Epithelial cell of esophagus (primary cell): ENCODE measurements at regions not wholly inside any gene's neighbourhood (a gene's known extent, or its start where the extent isn't known, plus 50 kb on each side); places are given as distances from the start of the nearest gene placed in this dataset.

Source experiments
- DNase-seq: peaks from one replicate; pipeline ENCODE4 v3.0.0; 2010; ENCODE audit warnings: low read depth
- H3K4me3 ChIP-seq: 2 replicates; pipeline ENCODE4 v1.5.1; 2011; ENCODE audit warnings: mild to moderate bottlenecking, low read length, control low read depth
- TF ChIP-seq, protein P1 (sequence below): IDR thresholded peaks from 2 replicates; pipeline ENCODE4 v1.5.1; 2011; ENCODE audit warnings: low read depth, mild to moderate bottlenecking, low read length, control low read depth, inconsistent platforms; ENCODE audit not compliant: insufficient read depth; ENCODE audit errors: missing control alignments

DNA sequence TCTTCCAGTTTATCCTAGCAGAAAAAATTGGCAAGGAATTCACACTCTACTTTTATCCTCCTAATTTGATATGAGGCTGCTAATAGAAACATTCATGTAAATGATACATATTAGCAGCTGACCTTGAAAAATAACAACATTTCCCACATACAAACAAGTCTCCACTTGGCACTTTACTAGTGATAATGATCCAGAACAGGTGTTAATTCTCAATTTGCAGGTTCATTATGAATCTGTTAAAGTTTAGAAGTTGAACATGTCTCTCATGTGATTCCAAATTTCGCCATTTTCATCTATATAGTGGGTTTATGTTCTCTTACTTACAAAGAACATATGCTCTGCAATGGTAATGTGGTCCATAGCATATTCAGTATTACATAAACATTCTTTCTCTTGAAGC lies 1396.8 kb upstream of the LRRTM3 start:
- DNase-seq = no peak
- TF ChIP-seq, protein P1, sequence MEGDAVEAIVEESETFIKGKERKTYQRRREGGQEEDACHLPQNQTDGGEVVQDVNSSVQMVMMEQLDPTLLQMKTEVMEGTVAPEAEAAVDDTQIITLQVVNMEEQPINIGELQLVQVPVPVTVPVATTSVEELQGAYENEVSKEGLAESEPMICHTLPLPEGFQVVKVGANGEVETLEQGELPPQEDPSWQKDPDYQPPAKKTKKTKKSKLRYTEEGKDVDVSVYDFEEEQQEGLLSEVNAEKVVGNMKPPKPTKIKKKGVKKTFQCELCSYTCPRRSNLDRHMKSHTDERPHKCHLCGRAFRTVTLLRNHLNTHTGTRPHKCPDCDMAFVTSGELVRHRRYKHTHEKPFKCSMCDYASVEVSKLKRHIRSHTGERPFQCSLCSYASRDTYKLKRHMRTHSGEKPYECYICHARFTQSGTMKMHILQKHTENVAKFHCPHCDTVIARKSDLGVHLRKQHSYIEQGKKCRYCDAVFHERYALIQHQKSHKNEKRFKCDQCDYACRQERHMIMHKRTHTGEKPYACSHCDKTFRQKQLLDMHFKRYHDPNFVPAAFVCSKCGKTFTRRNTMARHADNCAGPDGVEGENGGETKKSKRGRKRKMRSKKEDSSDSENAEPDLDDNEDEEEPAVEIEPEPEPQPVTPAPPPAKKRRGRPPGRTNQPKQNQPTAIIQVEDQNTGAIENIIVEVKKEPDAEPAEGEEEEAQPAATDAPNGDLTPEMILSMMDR = no peak
- no peak overlapping the region for H3K4me3 ChIP-seq

DNA sequence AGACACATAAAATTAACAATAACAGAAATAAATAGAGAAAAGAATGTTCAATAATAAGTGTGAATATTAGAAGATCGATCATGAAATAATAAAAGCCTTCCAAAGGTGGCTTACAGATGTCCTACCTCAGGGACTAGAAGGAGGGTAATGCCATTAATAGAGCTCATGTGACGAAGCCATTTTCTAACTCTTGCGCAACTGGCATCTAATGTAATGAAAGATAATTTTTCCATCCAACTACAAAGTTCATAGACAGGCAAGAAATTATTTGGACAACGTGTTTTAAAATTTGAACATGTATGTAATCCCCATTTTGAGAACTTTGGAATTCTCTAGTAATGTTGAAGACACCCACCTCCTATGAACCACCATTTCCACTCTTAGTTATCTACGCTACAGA lies 1394.3 kb upstream of the LRRTM3 start:
- DNase-seq = no peak
- TF ChIP-seq, protein P1 = no peak
- H3K4me3 ChIP-seq = no peak overlapping the region

DNA sequence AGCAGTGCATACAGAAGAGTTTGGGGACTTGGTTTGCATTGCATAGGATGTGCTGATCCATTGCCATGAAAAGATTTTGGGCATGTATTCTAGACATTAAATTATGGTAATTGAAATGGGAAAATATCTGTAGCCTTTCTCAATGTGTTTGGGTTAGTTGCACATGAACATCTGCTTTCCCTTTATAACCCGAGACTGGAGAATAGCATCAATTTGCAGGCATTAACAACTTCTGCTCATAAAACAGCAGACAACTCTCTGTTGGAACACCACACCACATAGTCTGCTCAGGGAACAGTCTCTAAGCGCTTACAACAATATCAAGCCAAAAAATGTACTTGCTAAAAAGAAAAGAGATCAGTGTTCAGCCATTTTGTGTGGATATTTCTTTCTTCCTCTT lies 1391.1 kb upstream of the LRRTM3 start:
- H3K4me3 ChIP-seq = no peak overlapping the region
- TF ChIP-seq, protein P1 = no peak
- DNase-seq = no peak

DNA sequence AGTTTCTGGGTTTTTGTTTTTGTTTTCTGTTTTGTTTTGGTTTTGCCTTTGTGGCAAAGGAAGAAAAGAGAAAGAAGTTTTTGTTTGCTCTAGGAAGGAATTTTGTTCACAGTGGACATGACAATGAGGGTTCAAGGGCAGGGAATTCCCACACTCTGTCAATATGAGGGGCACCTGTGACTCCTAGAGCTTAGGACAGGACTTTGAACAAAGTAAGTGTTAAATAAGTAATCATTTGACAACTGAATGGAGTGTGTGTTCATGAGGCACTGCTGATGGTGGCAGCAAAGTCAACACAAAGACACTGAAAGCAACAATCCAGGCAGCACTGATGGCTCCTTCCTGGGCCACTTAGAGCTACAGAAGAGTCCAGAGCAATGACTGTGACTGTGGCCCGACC lies 1381.1 kb upstream of the LRRTM3 start:
- H3K4me3 ChIP-seq = no peak overlapping the region
- peak; percentile 2 for DNase-seq
- TF ChIP-seq, protein P1 = peak; percentile 15

DNA sequence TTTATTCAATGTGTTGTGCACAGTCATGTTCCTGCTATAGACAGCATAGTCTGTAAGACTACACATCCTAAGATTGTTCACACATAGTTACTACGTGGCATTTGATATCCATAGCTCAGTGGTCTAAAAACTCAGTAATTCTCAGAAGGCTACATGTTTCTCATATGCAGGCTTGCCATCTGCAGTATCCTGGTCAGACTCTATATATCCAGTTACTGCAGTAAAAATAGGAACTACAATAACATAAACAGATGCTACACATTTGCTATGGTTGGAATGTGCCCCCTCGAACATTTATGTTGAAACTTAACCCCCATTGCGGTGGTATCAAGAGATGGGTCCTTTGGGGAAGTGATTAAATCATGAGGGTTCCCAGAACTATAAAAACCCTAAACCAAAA lies 1377.8 kb upstream of the LRRTM3 start:
- H3K4me3 ChIP-seq = no peak overlapping the region
- no peak for DNase-seq

DNA sequence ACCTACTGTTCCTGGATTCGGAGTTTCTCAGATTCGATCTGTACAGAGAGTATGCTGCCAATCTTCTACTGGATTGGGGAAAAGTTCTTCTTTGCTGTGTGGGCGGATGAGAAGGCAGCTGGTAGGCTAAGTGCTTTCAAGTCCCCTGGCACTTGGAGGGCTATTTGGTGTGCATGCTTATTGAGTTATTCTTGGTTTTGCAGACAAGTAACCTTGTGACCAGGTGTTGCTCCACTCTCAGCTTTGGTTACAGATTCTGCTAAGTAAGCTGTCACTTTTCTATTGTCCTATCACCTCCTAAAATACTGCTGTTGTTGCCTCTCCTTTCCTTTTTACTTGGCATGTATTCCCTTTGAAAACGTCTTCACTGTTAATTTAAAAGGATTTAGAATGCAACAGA lies 1375.1 kb upstream of the LRRTM3 start:
- no peak for DNase-seq
- no peak overlapping the region for H3K4me3 ChIP-seq
- TF ChIP-seq, protein P1 = no peak

More for the DNA sequence above, 1377.8 kb upstream of the LRRTM3 start:
- TF ChIP-seq, protein P1 = no peak

DNA sequence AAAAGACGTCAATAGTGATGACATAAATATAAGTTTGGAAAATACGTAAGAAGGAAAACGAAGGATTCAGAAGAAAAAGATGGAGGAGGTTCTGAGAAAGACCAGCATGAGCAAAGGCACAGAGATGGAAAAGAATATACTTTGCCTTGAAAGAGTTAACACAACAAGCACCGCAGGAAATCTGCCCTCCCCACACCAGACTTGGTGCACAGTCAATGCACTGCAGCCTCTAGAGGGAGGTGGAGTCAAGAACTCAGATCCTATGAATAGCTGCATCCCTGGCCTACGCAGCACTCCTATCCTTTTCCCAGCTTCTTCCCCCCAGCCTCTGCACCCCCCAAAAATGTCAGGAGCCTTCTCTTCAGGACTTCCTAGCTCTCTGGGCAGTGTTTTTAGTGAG lies 1370.6 kb upstream of the LRRTM3 start:
- no peak for DNase-seq
- TF ChIP-seq, protein P1 = no peak
- H3K4me3 ChIP-seq = no peak overlapping the region
